Transverse colon (tissue), 4 donors: ENCODE measurements at regions not wholly inside any gene's neighbourhood (a gene's known extent, or its start where the extent isn't known, plus 50 kb on each side); places are given as distances from the start of the nearest gene placed in this dataset.
"Not testable (repeated sequence)": the region's sequence is repeated elsewhere in the genome, so short reads cannot be mapped to it uniquely, and the experiment has no call there.

ENCODE experiments used
- DNase-seq: peaks from one replicate; pipeline ENCODE4 v3.0.0-alpha.2; 2019
- H3K27ac ChIP-seq, 4 donors: fragments of 200-600 bp; sonication (generic); 2 replicates each; pipeline ENCODE4 v1.5.1; 2016 to 2018; ENCODE audit warnings: inconsistent platforms in 4 of 4
- H3K27me3 ChIP-seq: fragments of 200-600 bp; sonication (generic); 2 replicates; pipeline ENCODE4 v1.5.1; 2017; ENCODE audit warnings: inconsistent platforms
- H3K36me3 ChIP-seq, 4 donors: fragments of 200-600 bp; sonication (generic); 2 replicates each; pipeline ENCODE4 v1.5.1; 2017 to 2019; ENCODE audit warnings: inconsistent platforms in 4 of 4
- H3K4me1 ChIP-seq, 4 donors: fragments of 200-600 bp; sonication (generic); 2 replicates each; pipeline ENCODE4 v1.5.1; 2017 to 2020; ENCODE audit warnings: inconsistent platforms in 4 of 4
- H3K4me3 ChIP-seq, 4 donors: fragments of 200-600 bp; sonication (generic); 1 replicate in 1 of 4; 2 replicates in 3 of 4; pipeline versions ENCODE4 v1.5.1 to v1.6.1; 2017 to 2019; ENCODE audit warnings: inconsistent platforms in 4 of 4
- H3K9me3 ChIP-seq, 2 donors: fragments of 200-600 bp; sonication (generic); 2 replicates each; pipeline ENCODE4 v1.5.1; 2017 to 2019; ENCODE audit warnings: inconsistent platforms in 2 of 2
- CTCF ChIP-seq, 5 experiments: fragments of 200-600 bp in 3 of 5; fragments of 450-650 bp in 2 of 5; sonication (generic) in 3 of 5; IDR thresholded peaks; 1 replicate in 2 of 5; 2 replicates in 3 of 5; pipeline ENCODE4 v1.5.1; 2016 to 2017; ENCODE audit warnings: antibody characterized with exemption in 5 of 5, inconsistent platforms in 3 of 5, mild to moderate bottlenecking in 2 of 5, moderate library complexity in 1 of 5
- EP300 ChIP-seq: sonication (generic); formaldehyde crosslinking; IDR thresholded peaks from one replicate; pipeline ENCODE4 v1.6.1; 2017; ENCODE audit warnings: antibody characterized with exemption, low read depth
- POLR2A ChIP-seq: fragments of 450-650 bp; IDR thresholded peaks from one replicate; pipeline ENCODE4 v1.6.1; 2016; ENCODE audit warnings: antibody characterized with exemption, mild to moderate bottlenecking, moderate library complexity
- POLR2AphosphoS5 ChIP-seq, 3 donors: sonication (generic); formaldehyde crosslinking; IDR thresholded peaks; one replicate each; pipeline ENCODE4 v1.6.1; 2016; ENCODE audit warnings: antibody characterized with exemption in 3 of 3
- WGBS, 2 donors: methylation state at CpG; one replicate each; pipeline ENCODE4 v1.1.5; 2018; ENCODE audit warnings: low coverage in 1 of 2; 5-methylcytosine and 5-hydroxymethylcytosine counted together
- in situ Hi-C, 4 donors: fragments of 200-750 bp; cut with MboI; loops; one replicate each; pipeline versions ENCODE4 v1.15.0 to v1.15.1; 2017; ENCODE audit warnings: low sequenced_read_pairs in 3 of 4, low pct_ligation_motif_present in 1 of 4, low pct_unique_long_range_greater_than_20kb in 1 of 4
- intact Hi-C: fragments of 100-400 bp; cut with DNase I; formaldehyde crosslinking; loops from one replicate; pipeline ENCODE4 v1.15.1; 2023; ENCODE audit warnings: low total_unique reads

- WGBS, 2 donors, result 75 to 80% methylated on average over 5 of the region's 5 CpGs
- Histone ChIP-seq H3K27me3 (no peaks in the 10 kb centered on the region), H3K9me3 (no peaks in the 10 kb centered on the region), H3K4me3 (no peak overlapping the region), H3K27ac (no peak overlapping the region), H3K36me3 (no peaks in the 10 kb centered on the region), H3K4me1 (no peaks in the 10 kb centered on the region)
- DNase-seq, result no peak
- TF ChIP-seq POLR2A (no peak), EP300 (no peak), CTCF (IDR thresholded peaks at IDR 0.05) (no peak), POLR2AphosphoS5 (IDR thresholded peaks at IDR 0.05) (no peak)
- intact Hi-C loops (no loop called here), in situ Hi-C loops (no loop called here)
Measured at GRCh38 chr5:25439025-25439424, 794.2 kb upstream of the CDH10 start.

- 86 to 87% methylated on average over 5 to 6 of the region's 6 CpGs for WGBS, 2 donors
- H3K4me1 ChIP-seq, H3K9me3 ChIP-seq: not testable (repeated sequence)
Measured at GRCh38 chr5:25438375-25438774, 793.6 kb upstream of the CDH10 start.

GRCh38 chr5:25436452-25436851 is 791.7 kb upstream of the CDH10 start:
- 92% methylated on average over 3 of the region's 3 CpGs for WGBS, 2 donors
- Histone ChIP-seq H3K9me3 (no peaks in the 10 kb centered on the region), H3K27ac (no peak overlapping the region)

More at GRCh38 chr5:25438375-25438774, 793.6 kb upstream of the CDH10 start:
- H3K36me3 ChIP-seq, in situ Hi-C loops, H3K27ac ChIP-seq, intact Hi-C loops, H3K27me3 ChIP-seq, H3K4me3 ChIP-seq, DNase-seq: not testable (repeated sequence)

GRCh38 chr5:25435882-25436281 is 791.1 kb upstream of the CDH10 start:
- in situ Hi-C loops, result no loop called here
- H3K4me3 ChIP-seq, result no peak overlapping the region

More at GRCh38 chr5:25436452-25436851, 791.7 kb upstream of the CDH10 start:
- H3K4me1 ChIP-seq, result no peaks in the 10 kb centered on the region
- no peak overlapping the region for H3K4me3 ChIP-seq
- intact Hi-C loops (no loop called here), in situ Hi-C loops (no loop called here)
- TF ChIP-seq POLR2A (no peak), EP300 (no peak), POLR2AphosphoS5 (IDR thresholded peaks at IDR 0.05) (no peak), CTCF (IDR thresholded peaks at IDR 0.05) (no peak)
- DNase-seq, result no peak
- H3K36me3 ChIP-seq, result no peaks in the 10 kb centered on the region
- no peaks in the 10 kb centered on the region for H3K27me3 ChIP-seq

More at GRCh38 chr5:25435882-25436281, 791.1 kb upstream of the CDH10 start:
- 88% methylated on average over 1 of the region's 1 CpG; no CpG with 5 or more reads in 1 of the 2 donors for WGBS, 2 donors
- H3K4me1 ChIP-seq, result no peaks in the 10 kb centered on the region
- TF ChIP-seq EP300 (no peak), CTCF (IDR thresholded peaks at IDR 0.05) (no peak), POLR2AphosphoS5 (IDR thresholded peaks at IDR 0.05) (no peak), POLR2A (no peak)
- no peak for DNase-seq
- intact Hi-C loops, result no loop called here
- no peaks in the 10 kb centered on the region for H3K27me3 ChIP-seq
- H3K36me3 ChIP-seq, result no peaks in the 10 kb centered on the region
- H3K9me3 ChIP-seq, result no peaks in the 10 kb centered on the region
- no peak overlapping the region for H3K27ac ChIP-seq
